ENCODE measurements at regions not wholly inside any gene's neighbourhood (a gene's known extent, or its start where the extent isn't known, plus 50 kb on each side); places are given as distances from the start of the nearest gene placed in this dataset.

GRCh38 chr16:54362591-54363206, 76.1 kb upstream of the IRX3 start:
- Histone ChIP-seq H3K27me3 (ENCODE audit: control insufficient read depth, insufficient read depth, low read length) (no peaks in the 10 kb centered on the region), H3K4me1 (ENCODE audit: control insufficient read depth, insufficient read depth, low read length) (peaks cover 3% of the 10 kb centered on the region; the same call in 1 of the 2 replicates), H3K4me3 (ENCODE audit: low read length) (no peak overlapping the region), H3K36me3 (ENCODE audit: control insufficient read depth, insufficient read depth, low read length) (no peaks in the 10 kb centered on the region), H3K9me3 (ENCODE audit: control insufficient read depth, insufficient read depth, low read length) (no peaks in the 10 kb centered on the region), H3K27ac (ENCODE audit: low read length) (no peak overlapping the region)
- no CpG with 5 or more reads among the region's 18 CpGs for WGBS (ENCODE audit: insufficient coverage, insufficient read length)
- no peak for DNase-seq (ENCODE audit: low read depth, low spot score)

GRCh38 chr16:54361246-54361645, 74.7 kb upstream of the IRX3 start:
- no peaks in the 10 kb centered on the region for H3K9me3 ChIP-seq (ENCODE audit: control insufficient read depth, insufficient read depth, low read length)
- H3K27me3 ChIP-seq (ENCODE audit: control insufficient read depth, insufficient read depth, low read length) = no peaks in the 10 kb centered on the region
- H3K4me3 ChIP-seq (ENCODE audit: low read length) = no peak overlapping the region
- H3K36me3 ChIP-seq (ENCODE audit: control insufficient read depth, insufficient read depth, low read length) = no peaks in the 10 kb centered on the region
- H3K4me1 ChIP-seq (ENCODE audit: control insufficient read depth, insufficient read depth, low read length) = peaks cover 3% of the 10 kb centered on the region; the same call in 1 of the 2 replicates
- H3K27ac ChIP-seq (ENCODE audit: low read length) = no peak overlapping the region
- no peak for DNase-seq (ENCODE audit: low read depth, low spot score)
- WGBS (ENCODE audit: insufficient coverage, insufficient read length) = no CpG with 5 or more reads among the region's 1 CpG

GRCh38 chr16:54360681-54361080, 74.1 kb upstream of the IRX3 start:
- Histone ChIP-seq H3K36me3 (ENCODE audit: control insufficient read depth, insufficient read depth, low read length) (no peaks in the 10 kb centered on the region), H3K27ac (ENCODE audit: low read length) (no peak overlapping the region), H3K9me3 (ENCODE audit: control insufficient read depth, insufficient read depth, low read length) (no peaks in the 10 kb centered on the region), H3K27me3 (ENCODE audit: control insufficient read depth, insufficient read depth, low read length) (no peaks in the 10 kb centered on the region), H3K4me1 (ENCODE audit: control insufficient read depth, insufficient read depth, low read length) (peaks cover 3% of the 10 kb centered on the region; the same call in 1 of the 2 replicates), H3K4me3 (ENCODE audit: low read length) (no peak overlapping the region)
- no peak for DNase-seq (ENCODE audit: low read depth, low spot score)
- WGBS (ENCODE audit: insufficient coverage, insufficient read length) = no CpG with 5 or more reads among the region's 5 CpGs

- no peaks in the 10 kb centered on the region for H3K36me3 ChIP-seq (ENCODE audit: control insufficient read depth, insufficient read depth, low read length)
- H3K4me3 ChIP-seq (ENCODE audit: low read length) = no peak overlapping the region
- H3K27me3 ChIP-seq (ENCODE audit: control insufficient read depth, insufficient read depth, low read length) = no peaks in the 10 kb centered on the region
- no CpG with 5 or more reads among the region's 5 CpGs for WGBS (ENCODE audit: insufficient coverage, insufficient read length)
- DNase-seq (ENCODE audit: low read depth, low spot score) = no peak
- peaks cover 3% of the 10 kb centered on the region; the same call in 1 of the 2 replicates for H3K4me1 ChIP-seq (ENCODE audit: control insufficient read depth, insufficient read depth, low read length)
- H3K27ac ChIP-seq (ENCODE audit: low read length) = no peak overlapping the region
- H3K9me3 ChIP-seq (ENCODE audit: control insufficient read depth, insufficient read depth, low read length) = no peaks in the 10 kb centered on the region
Observed at GRCh38 chr16:54359555-54359954, 73.0 kb upstream of the IRX3 start.

- H3K27ac ChIP-seq (ENCODE audit: low read length) = no peak overlapping the region
- no peaks in the 10 kb centered on the region for H3K36me3 ChIP-seq (ENCODE audit: control insufficient read depth, insufficient read depth, low read length)
- no peak overlapping the region for H3K4me3 ChIP-seq (ENCODE audit: low read length)
- WGBS (ENCODE audit: insufficient coverage, insufficient read length) = no CpG with 5 or more reads among the region's 9 CpGs
- no peaks in the 10 kb centered on the region for H3K27me3 ChIP-seq (ENCODE audit: control insufficient read depth, insufficient read depth, low read length)
- DNase-seq (ENCODE audit: low read depth, low spot score) = no peak
- H3K4me1 ChIP-seq (ENCODE audit: control insufficient read depth, insufficient read depth, low read length) = peaks cover 3% of the 10 kb centered on the region; the same call in 1 of the 2 replicates
- no peaks in the 10 kb centered on the region for H3K9me3 ChIP-seq (ENCODE audit: control insufficient read depth, insufficient read depth, low read length)
Observed at GRCh38 chr16:54359081-54359480, 72.5 kb upstream of the IRX3 start.

- no peaks in the 10 kb centered on the region for H3K4me1 ChIP-seq (ENCODE audit: control insufficient read depth, insufficient read depth, low read length)
- WGBS (ENCODE audit: insufficient coverage, insufficient read length) = no CpG with 5 or more reads among the region's 1 CpG
- no peak overlapping the region for H3K4me3 ChIP-seq (ENCODE audit: low read length)
- H3K36me3 ChIP-seq (ENCODE audit: control insufficient read depth, insufficient read depth, low read length) = no peaks in the 10 kb centered on the region
- H3K27me3 ChIP-seq (ENCODE audit: control insufficient read depth, insufficient read depth, low read length) = no peaks in the 10 kb centered on the region
- no peak overlapping the region for H3K27ac ChIP-seq (ENCODE audit: low read length)
- DNase-seq (ENCODE audit: low read depth, low spot score) = no peak
- H3K9me3 ChIP-seq (ENCODE audit: control insufficient read depth, insufficient read depth, low read length) = no peaks in the 10 kb centered on the region
Observed at GRCh38 chr16:54356391-54356790, 69.8 kb upstream of the IRX3 start.

- no peaks in the 10 kb centered on the region for H3K27me3 ChIP-seq (ENCODE audit: control insufficient read depth, insufficient read depth, low read length)
- WGBS (ENCODE audit: insufficient coverage, insufficient read length) = no CpG with 5 or more reads among the region's 1 CpG
- H3K4me1 ChIP-seq (ENCODE audit: control insufficient read depth, insufficient read depth, low read length) = no peaks in the 10 kb centered on the region
- H3K36me3 ChIP-seq (ENCODE audit: control insufficient read depth, insufficient read depth, low read length) = no peaks in the 10 kb centered on the region
- H3K4me3 ChIP-seq (ENCODE audit: low read length) = no peak overlapping the region
- DNase-seq (ENCODE audit: low read depth, low spot score) = no peak
- no peaks in the 10 kb centered on the region for H3K9me3 ChIP-seq (ENCODE audit: control insufficient read depth, insufficient read depth, low read length)
- H3K27ac ChIP-seq (ENCODE audit: low read length) = no peak overlapping the region
Observed at GRCh38 chr16:54355251-54355650, 68.7 kb upstream of the IRX3 start.

GRCh38 chr16:54353097-54353496, 66.5 kb upstream of the IRX3 start:
- no peak for DNase-seq (ENCODE audit: low read depth, low spot score)
- Histone ChIP-seq H3K27ac (ENCODE audit: low read length) (no peak overlapping the region), H3K27me3 (ENCODE audit: control insufficient read depth, insufficient read depth, low read length) (no peaks in the 10 kb centered on the region), H3K36me3 (ENCODE audit: control insufficient read depth, insufficient read depth, low read length) (no peaks in the 10 kb centered on the region), H3K4me1 (ENCODE audit: control insufficient read depth, insufficient read depth, low read length) (no peaks in the 10 kb centered on the region), H3K4me3 (ENCODE audit: low read length) (no peak overlapping the region), H3K9me3 (ENCODE audit: control insufficient read depth, insufficient read depth, low read length) (no peaks in the 10 kb centered on the region)
- no CpG with 5 or more reads among the region's 3 CpGs for WGBS (ENCODE audit: insufficient coverage, insufficient read length)

- H3K4me1 ChIP-seq (ENCODE audit: control insufficient read depth, insufficient read depth, low read length) = no peaks in the 10 kb centered on the region
- H3K27me3 ChIP-seq (ENCODE audit: control insufficient read depth, insufficient read depth, low read length) = no peaks in the 10 kb centered on the region
- WGBS (ENCODE audit: insufficient coverage, insufficient read length) = no CpG with 5 or more reads among the region's 5 CpGs
- H3K4me3 ChIP-seq (ENCODE audit: low read length) = no peak overlapping the region
- H3K9me3 ChIP-seq (ENCODE audit: control insufficient read depth, insufficient read depth, low read length) = no peaks in the 10 kb centered on the region
- no peaks in the 10 kb centered on the region for H3K36me3 ChIP-seq (ENCODE audit: control insufficient read depth, insufficient read depth, low read length)
- no peak for DNase-seq (ENCODE audit: low read depth, low spot score)
- no peak overlapping the region for H3K27ac ChIP-seq (ENCODE audit: low read length)
Observed at GRCh38 chr16:54351171-54351570, 64.6 kb upstream of the IRX3 start.

- no CpG with 5 or more reads among the region's 1 CpG for WGBS (ENCODE audit: insufficient coverage, insufficient read length)
- no peak for DNase-seq (ENCODE audit: low read depth, low spot score)
- Histone ChIP-seq H3K9me3 (ENCODE audit: control insufficient read depth, insufficient read depth, low read length) (no peaks in the 10 kb centered on the region), H3K27ac (ENCODE audit: low read length) (no peak overlapping the region), H3K27me3 (ENCODE audit: control insufficient read depth, insufficient read depth, low read length) (no peaks in the 10 kb centered on the region), H3K4me1 (ENCODE audit: control insufficient read depth, insufficient read depth, low read length) (0 out of 2 replicates have a peak, but pooled peaks cover 1% of the 10 kb centered on the region), H3K4me3 (ENCODE audit: low read length) (no peak overlapping the region), H3K36me3 (ENCODE audit: control insufficient read depth, insufficient read depth, low read length) (no peaks in the 10 kb centered on the region)
Observed at GRCh38 chr16:54347961-54348360, 61.4 kb upstream of the IRX3 start.

- peaks cover 7% of the 10 kb centered on the region for H3K4me1 ChIP-seq (ENCODE audit: control insufficient read depth, insufficient read depth, low read length)
- DNase-seq (ENCODE audit: low read depth, low spot score) = no peak
- no peaks in the 10 kb centered on the region for H3K27me3 ChIP-seq (ENCODE audit: control insufficient read depth, insufficient read depth, low read length)
- no peaks in the 10 kb centered on the region for H3K9me3 ChIP-seq (ENCODE audit: control insufficient read depth, insufficient read depth, low read length)
- H3K4me3 ChIP-seq (ENCODE audit: low read length) = no peak overlapping the region
- H3K27ac ChIP-seq (ENCODE audit: low read length) = no peak overlapping the region
- WGBS (ENCODE audit: insufficient coverage, insufficient read length) = no CpG with 5 or more reads among the region's 3 CpGs
- H3K36me3 ChIP-seq (ENCODE audit: control insufficient read depth, insufficient read depth, low read length) = no peaks in the 10 kb centered on the region
Observed at GRCh38 chr16:54346041-54346440, 59.5 kb upstream of the IRX3 start.

Data from iPS DF 6.9 (cell line).